ENCODE measurements at regions not wholly inside any gene's neighbourhood (a gene's known extent, or its start where the extent isn't known, plus 50 kb on each side); places are given as distances from the start of the nearest gene placed in this dataset.

DNA sequence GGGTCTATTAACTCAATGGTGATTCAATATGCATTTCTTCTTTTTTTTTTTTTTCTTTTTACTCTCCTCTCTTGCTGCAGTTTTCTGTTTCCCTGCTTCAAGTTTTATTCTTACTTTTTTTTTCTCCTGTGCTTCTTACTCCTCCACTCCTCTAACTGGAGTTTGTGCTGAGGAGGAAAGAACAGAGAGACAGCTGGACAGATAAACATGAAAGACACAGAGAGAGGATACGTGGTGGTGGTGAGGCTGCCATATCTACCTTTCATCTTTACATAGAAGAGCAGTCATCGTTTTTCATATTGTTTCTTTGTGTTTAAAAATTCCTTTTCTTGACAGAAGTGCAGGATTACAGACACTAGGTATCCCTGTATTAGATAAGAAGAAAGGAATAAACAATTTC, 262.8 kb downstream of the OTOL1 start:
- intact Hi-C loops (cut with micrococcal nuclease): no loop called here
- ChIA-PET CTCF (no interaction called here), POLR2A (no interaction called here)
- H3K36me3 Mint-ChIP-seq (ENCODE audit: low read depth): no peaks in the 10 kb centered on the region
- H3K4me1 Mint-ChIP-seq (ENCODE audit: low read depth): no peaks in the 10 kb centered on the region
- TF ChIP-seq, protein P1, sequence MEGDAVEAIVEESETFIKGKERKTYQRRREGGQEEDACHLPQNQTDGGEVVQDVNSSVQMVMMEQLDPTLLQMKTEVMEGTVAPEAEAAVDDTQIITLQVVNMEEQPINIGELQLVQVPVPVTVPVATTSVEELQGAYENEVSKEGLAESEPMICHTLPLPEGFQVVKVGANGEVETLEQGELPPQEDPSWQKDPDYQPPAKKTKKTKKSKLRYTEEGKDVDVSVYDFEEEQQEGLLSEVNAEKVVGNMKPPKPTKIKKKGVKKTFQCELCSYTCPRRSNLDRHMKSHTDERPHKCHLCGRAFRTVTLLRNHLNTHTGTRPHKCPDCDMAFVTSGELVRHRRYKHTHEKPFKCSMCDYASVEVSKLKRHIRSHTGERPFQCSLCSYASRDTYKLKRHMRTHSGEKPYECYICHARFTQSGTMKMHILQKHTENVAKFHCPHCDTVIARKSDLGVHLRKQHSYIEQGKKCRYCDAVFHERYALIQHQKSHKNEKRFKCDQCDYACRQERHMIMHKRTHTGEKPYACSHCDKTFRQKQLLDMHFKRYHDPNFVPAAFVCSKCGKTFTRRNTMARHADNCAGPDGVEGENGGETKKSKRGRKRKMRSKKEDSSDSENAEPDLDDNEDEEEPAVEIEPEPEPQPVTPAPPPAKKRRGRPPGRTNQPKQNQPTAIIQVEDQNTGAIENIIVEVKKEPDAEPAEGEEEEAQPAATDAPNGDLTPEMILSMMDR (IDR thresholded peaks at IDR 0.05): no peak
- H3K4me3 Mint-ChIP-seq: no peak overlapping the region
- ATAC-seq (no peak), DNase-seq (no peak)
- no peaks in the 10 kb centered on the region for H3K9me3 Mint-ChIP-seq
- no peak overlapping the region for H3K27ac Mint-ChIP-seq
- no peaks in the 10 kb centered on the region for H3K27me3 Mint-ChIP-seq

- H3K4me3 Mint-ChIP-seq: no peak overlapping the region
- H3K9me3 Mint-ChIP-seq: no peaks in the 10 kb centered on the region
- no peaks in the 10 kb centered on the region for H3K27me3 Mint-ChIP-seq
- H3K36me3 Mint-ChIP-seq (ENCODE audit: low read depth): no peaks in the 10 kb centered on the region
- intact Hi-C loops (cut with micrococcal nuclease): no loop called here
- DNase-seq: no peak
- CTCF ChIA-PET: no interaction called here
- no peak for ATAC-seq
- POLR2A ChIA-PET: no interaction called here
- no peak overlapping the region for H3K27ac Mint-ChIP-seq
- H3K4me1 Mint-ChIP-seq (ENCODE audit: low read depth): peaks cover 10% of the 10 kb centered on the region
- TF ChIP-seq, protein P1 (IDR thresholded peaks at IDR 0.05): no peak
These were observed 269.7 kb downstream of the OTOL1 start for GRCh38 chr3:161766331-161766730.

GRCh38 chr3:161770484-161771386, 274.1 kb downstream of the OTOL1 start:
- Mint-ChIP-seq H3K4me1 (ENCODE audit: low read depth) (peaks cover 11% of the 10 kb centered on the region), H3K9me3 (no peaks in the 10 kb centered on the region), H3K27ac (no peak overlapping the region), H3K4me3 (no peak overlapping the region), H3K27me3 (no peaks in the 10 kb centered on the region), H3K36me3 (ENCODE audit: low read depth) (no peaks in the 10 kb centered on the region)
- intact Hi-C loops (cut with micrococcal nuclease): no loop called here
- DNase-seq: peak; percentile 30
- TF ChIP-seq, protein P1 (IDR thresholded peaks at IDR 0.05): no peak
- ChIA-PET POLR2A (no interaction called here), CTCF (no interaction called here)
- ATAC-seq: peak; percentile 68

GRCh38 chr3:161781381-161781780, 284.8 kb downstream of the OTOL1 start:
- DNase-seq (no peak), ATAC-seq (no peak)
- no peak overlapping the region for H3K27ac Mint-ChIP-seq
- H3K27me3 Mint-ChIP-seq: no peaks in the 10 kb centered on the region
- TF ChIP-seq, protein P1 (IDR thresholded peaks at IDR 0.05): no peak
- intact Hi-C loops (cut with micrococcal nuclease): no loop called here
- POLR2A ChIA-PET: no interaction called here
- CTCF ChIA-PET: no interaction called here
- H3K4me1 Mint-ChIP-seq (ENCODE audit: low read depth): no peaks in the 10 kb centered on the region
- peaks cover 3% of the 10 kb centered on the region for H3K9me3 Mint-ChIP-seq
- no peaks in the 10 kb centered on the region for H3K36me3 Mint-ChIP-seq (ENCODE audit: low read depth)
- H3K4me3 Mint-ChIP-seq: no peak overlapping the region

DNA sequence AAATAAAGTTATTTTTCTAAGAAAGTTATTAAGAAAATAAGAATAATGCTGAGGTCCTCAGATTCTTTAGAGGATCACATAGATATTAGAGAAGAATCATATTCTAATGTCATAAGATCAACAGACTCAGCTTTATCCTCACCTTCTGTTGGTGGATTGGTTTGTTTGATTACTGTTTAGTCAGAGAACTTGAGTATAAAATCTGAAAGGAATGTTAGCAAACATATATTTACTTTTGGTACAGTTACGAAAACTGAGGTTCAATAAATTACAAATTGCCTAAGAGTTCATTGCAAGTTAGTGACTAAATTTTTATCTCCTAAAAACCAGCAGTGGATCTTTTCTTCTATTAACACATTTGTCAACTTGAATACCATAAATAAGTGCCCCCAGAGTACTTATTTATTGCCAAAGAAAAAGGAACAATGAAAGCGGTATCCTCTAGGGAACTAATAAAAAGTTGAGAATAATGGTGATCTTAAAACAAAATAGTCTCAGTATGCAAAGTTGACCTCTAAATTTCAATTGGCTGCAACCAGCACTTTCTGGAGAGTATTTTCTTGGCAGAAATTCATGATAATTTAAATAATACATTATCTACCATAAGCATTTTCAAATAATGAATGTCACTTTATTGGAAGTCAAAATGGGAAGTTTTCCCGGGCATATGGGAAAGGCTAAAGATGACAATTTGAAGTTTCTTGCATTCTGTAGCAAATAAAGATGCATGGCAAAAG, 296.8 kb downstream of the OTOL1 start:
- DNase-seq (no peak), ATAC-seq (no peak)
- no peak overlapping the region for H3K4me3 Mint-ChIP-seq
- peaks cover 2% of the 10 kb centered on the region for H3K9me3 Mint-ChIP-seq
- ChIA-PET CTCF (no interaction called here), POLR2A (no interaction called here)
- no peaks in the 10 kb centered on the region for H3K27me3 Mint-ChIP-seq
- no peaks in the 10 kb centered on the region for H3K36me3 Mint-ChIP-seq (ENCODE audit: low read depth)
- intact Hi-C loops (cut with micrococcal nuclease): no loop called here
- H3K27ac Mint-ChIP-seq: no peak overlapping the region
- TF ChIP-seq, protein P1 (IDR thresholded peaks at IDR 0.05): no peak
- H3K4me1 Mint-ChIP-seq (ENCODE audit: low read depth): no peaks in the 10 kb centered on the region
